ENCODE measurements at regions not wholly inside any gene's neighbourhood (a gene's known extent, or its start where the extent isn't known, plus 50 kb on each side); places are given as distances from the start of the nearest gene placed in this dataset.

- TF ChIP-seq CTCF (IDR thresholded peaks at IDR 0.05) (no peak), POLR2A (IDR thresholded peaks at IDR 0.05) (no peak)
Observed at GRCh38 chr12:94049718-94050117, 98.7 kb upstream of the PLXNC1 start.

Data from esophagus squamous epithelium (tissue), 4 donors.